ENCODE measurements at regions not wholly inside any gene's neighbourhood (a gene's known extent, or its start where the extent isn't known, plus 50 kb on each side); places are given as distances from the start of the nearest gene placed in this dataset.

DNA sequence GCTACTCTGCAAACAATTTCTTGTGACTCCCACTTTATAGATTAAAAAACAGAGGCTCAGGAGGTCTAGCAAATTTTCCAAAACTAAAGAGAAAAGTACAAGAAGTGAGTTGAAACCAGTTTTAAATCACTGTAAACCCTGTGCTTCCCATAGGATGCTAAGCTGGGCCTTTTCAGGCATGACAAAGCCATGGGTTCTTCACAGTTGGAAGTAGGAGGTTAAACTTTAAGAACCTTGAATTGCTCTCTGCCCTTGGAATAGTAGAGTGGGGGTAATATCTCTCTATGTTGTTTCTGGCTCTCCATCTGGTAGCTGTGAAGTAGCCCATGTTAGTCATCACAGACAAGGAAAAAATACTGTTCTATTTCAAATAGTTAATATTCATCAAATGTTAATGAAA is 193.6 kb upstream of the SATB1 start:
- H3K4me1 ChIP-seq (ENCODE audit: control insufficient read depth, insufficient read depth, low read length): no peaks in the 10 kb centered on the region
- H3K36me3 ChIP-seq (ENCODE audit: control insufficient read depth, insufficient read depth, low read length, severe bottlenecking): no peaks in the 10 kb centered on the region
- no peaks in the 10 kb centered on the region for H3K27me3 ChIP-seq (replicated peaks; ENCODE audit: control insufficient read depth, insufficient read depth, low read length)
- DNase-seq (ENCODE audit: low read depth): no peak
- H3K9me3 ChIP-seq (ENCODE audit: control insufficient read depth, low read length): no peaks in the 10 kb centered on the region
- H3K4me3 ChIP-seq (ENCODE audit: low read length): no peak overlapping the region
- H3K9ac ChIP-seq (ENCODE audit: low read length): no peak overlapping the region

DNA sequence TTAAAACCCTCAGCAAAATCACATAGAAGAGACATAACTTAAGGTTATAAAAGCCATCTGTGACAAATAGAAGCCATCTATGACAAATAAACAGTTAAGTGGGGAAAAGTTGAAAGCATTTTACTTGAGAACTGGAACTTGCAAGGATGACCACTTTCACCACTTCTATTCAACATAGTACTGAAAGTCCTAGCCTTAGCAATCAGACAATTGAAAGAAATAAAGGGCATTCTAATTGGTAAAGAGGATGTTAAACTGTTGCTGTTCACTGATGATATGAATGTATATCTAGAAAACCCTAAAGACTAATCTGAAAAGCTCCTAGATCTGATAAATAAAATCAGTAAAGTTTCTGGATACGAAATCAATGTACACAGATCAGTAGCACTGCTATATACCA is 186.9 kb upstream of the SATB1 start:
- Histone ChIP-seq H3K4me3 (ENCODE audit: low read length) (no peak overlapping the region), H3K9ac (ENCODE audit: low read length) (no peak overlapping the region), H3K36me3 (ENCODE audit: control insufficient read depth, insufficient read depth, low read length, severe bottlenecking) (no peaks in the 10 kb centered on the region), H3K27me3 (replicated peaks; ENCODE audit: control insufficient read depth, insufficient read depth, low read length) (no peaks in the 10 kb centered on the region), H3K4me1 (ENCODE audit: control insufficient read depth, insufficient read depth, low read length) (no peaks in the 10 kb centered on the region), H3K9me3 (ENCODE audit: control insufficient read depth, low read length) (peaks cover 5% of the 10 kb centered on the region)
- DNase-seq (ENCODE audit: low read depth): no peak

DNA sequence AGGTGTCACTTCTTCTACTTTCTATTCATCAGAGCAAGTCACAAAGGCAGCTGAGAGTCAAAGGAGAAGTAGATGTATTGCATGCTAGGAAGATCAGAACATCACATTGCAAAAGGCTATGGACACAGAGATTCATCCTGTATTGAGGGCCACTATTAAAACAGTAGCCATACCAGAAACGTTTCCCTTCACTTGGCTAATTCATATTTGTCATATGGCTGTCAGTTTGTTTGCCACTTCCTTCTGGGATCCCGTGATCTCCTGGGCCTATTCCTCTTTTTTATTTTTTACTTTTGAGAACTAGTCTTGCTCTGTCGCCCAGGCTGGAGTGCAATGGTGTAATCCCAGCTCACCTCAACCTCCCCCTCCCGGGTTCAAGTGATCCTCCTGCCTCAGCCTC is 184.0 kb upstream of the SATB1 start:
- Histone ChIP-seq H3K9ac (ENCODE audit: low read length) (no peak overlapping the region), H3K4me1 (ENCODE audit: control insufficient read depth, insufficient read depth, low read length) (no peaks in the 10 kb centered on the region), H3K4me3 (ENCODE audit: low read length) (no peak overlapping the region), H3K9me3 (ENCODE audit: control insufficient read depth, low read length) (peaks cover 5% of the 10 kb centered on the region), H3K36me3 (ENCODE audit: control insufficient read depth, insufficient read depth, low read length, severe bottlenecking) (no peaks in the 10 kb centered on the region), H3K27me3 (replicated peaks; ENCODE audit: control insufficient read depth, insufficient read depth, low read length) (no peaks in the 10 kb centered on the region)
- no peak for DNase-seq (ENCODE audit: low read depth)

- no peak for DNase-seq (ENCODE audit: low read depth)
- H3K27me3 ChIP-seq (replicated peaks; ENCODE audit: control insufficient read depth, insufficient read depth, low read length): no peaks in the 10 kb centered on the region
- H3K4me1 ChIP-seq (ENCODE audit: control insufficient read depth, insufficient read depth, low read length): no peaks in the 10 kb centered on the region
- no peaks in the 10 kb centered on the region for H3K36me3 ChIP-seq (ENCODE audit: control insufficient read depth, insufficient read depth, low read length, severe bottlenecking)
- no peak overlapping the region for H3K9ac ChIP-seq (ENCODE audit: low read length)
- peaks cover 2% of the 10 kb centered on the region for H3K9me3 ChIP-seq (ENCODE audit: control insufficient read depth, low read length)
- no peak overlapping the region for H3K4me3 ChIP-seq (ENCODE audit: low read length)
Measured at GRCh38 chr3:18597919-18598318, 172.8 kb upstream of the SATB1 start.

GRCh38 chr3:18593231-18593630 is 168.1 kb upstream of the SATB1 start:
- peaks cover 2% of the 10 kb centered on the region for H3K9me3 ChIP-seq (ENCODE audit: control insufficient read depth, low read length)
- no peaks in the 10 kb centered on the region for H3K4me1 ChIP-seq (ENCODE audit: control insufficient read depth, insufficient read depth, low read length)
- H3K27me3 ChIP-seq (replicated peaks; ENCODE audit: control insufficient read depth, insufficient read depth, low read length): no peaks in the 10 kb centered on the region
- no peaks in the 10 kb centered on the region for H3K36me3 ChIP-seq (ENCODE audit: control insufficient read depth, insufficient read depth, low read length, severe bottlenecking)
- no peak overlapping the region for H3K4me3 ChIP-seq (ENCODE audit: low read length)
- H3K9ac ChIP-seq (ENCODE audit: low read length): no peak overlapping the region
- no peak for DNase-seq (ENCODE audit: low read depth)

DNA sequence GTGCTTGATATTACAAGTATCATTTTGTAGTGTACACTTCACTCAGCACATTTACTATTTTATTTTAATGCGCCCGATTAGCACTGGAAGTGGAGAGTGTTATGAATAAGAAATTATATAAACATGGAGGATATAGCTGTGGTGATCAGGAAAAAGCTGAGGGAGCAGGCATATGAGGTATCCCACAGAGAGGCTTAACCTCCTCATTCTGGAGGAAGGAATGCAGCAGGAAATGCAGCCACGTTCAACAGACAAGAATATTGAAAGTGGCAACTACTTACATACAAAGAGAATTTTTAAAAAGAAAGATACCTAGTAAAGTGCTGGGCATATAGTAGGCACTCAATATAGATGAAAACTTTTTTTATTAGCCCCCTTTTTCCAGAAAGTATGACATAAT is 166.0 kb upstream of the SATB1 start:
- Histone ChIP-seq H3K9me3 (ENCODE audit: control insufficient read depth, low read length) (no peaks in the 10 kb centered on the region), H3K9ac (ENCODE audit: low read length) (no peak overlapping the region), H3K4me1 (ENCODE audit: control insufficient read depth, insufficient read depth, low read length) (no peaks in the 10 kb centered on the region), H3K4me3 (ENCODE audit: low read length) (no peak overlapping the region), H3K36me3 (ENCODE audit: control insufficient read depth, insufficient read depth, low read length, severe bottlenecking) (no peaks in the 10 kb centered on the region), H3K27me3 (replicated peaks; ENCODE audit: control insufficient read depth, insufficient read depth, low read length) (no peaks in the 10 kb centered on the region)
- DNase-seq (ENCODE audit: low read depth): no peak

- Histone ChIP-seq H3K36me3 (ENCODE audit: control insufficient read depth, insufficient read depth, low read length, severe bottlenecking) (no peaks in the 10 kb centered on the region), H3K4me1 (ENCODE audit: control insufficient read depth, insufficient read depth, low read length) (no peaks in the 10 kb centered on the region), H3K9ac (ENCODE audit: low read length) (no peak overlapping the region), H3K9me3 (ENCODE audit: control insufficient read depth, low read length) (peaks cover 8% of the 10 kb centered on the region), H3K4me3 (ENCODE audit: low read length) (no peak overlapping the region), H3K27me3 (replicated peaks; ENCODE audit: control insufficient read depth, insufficient read depth, low read length) (no peaks in the 10 kb centered on the region)
- no peak for DNase-seq (ENCODE audit: low read depth)
Measured at GRCh38 chr3:18586076-18586475, 160.9 kb upstream of the SATB1 start.

DNA sequence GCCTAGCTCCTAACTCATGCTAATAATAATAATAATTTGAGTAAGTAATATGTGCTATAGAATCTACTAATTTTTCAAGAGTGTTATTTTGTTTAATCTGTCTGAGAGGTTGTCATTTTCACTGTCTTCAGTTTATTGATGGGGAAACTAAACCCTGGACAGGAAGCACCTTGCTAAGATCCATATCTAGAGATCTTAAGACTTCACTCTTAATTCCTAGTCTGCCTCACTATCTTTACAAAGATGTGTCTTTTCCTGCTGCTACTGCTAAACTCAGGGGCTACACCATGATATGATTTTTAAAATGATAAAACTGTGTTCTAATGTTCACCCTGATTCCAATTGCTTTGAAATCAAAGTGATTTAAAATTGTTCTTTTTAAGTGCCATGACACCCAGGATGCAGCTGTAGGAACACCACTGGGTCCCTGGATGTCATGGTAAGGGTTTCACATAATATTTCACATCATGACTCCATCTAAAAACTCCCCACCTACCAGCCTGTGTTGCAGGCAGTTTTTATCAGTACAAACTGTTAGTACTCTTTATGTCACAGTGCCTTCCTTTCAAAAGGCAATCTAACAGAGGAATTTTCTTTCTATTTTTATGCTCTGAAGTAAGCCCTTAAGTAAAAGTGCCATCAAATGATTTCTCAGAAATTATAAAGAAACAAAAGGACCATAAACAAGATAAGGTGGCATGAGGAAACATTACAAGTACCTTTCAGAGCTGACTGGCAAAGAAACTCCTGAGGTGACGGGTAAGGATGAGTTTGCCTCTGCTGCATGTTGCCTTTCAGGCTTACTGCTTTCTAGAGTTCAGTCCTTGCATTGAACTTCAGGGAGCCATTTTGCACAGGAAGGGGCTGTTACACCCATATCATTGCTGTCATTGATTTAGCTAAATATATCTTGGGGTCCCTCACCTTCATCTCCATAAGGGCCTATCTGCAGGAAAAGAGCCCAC is 160.1 kb upstream of the SATB1 start:
- H3K36me3 ChIP-seq (ENCODE audit: control insufficient read depth, insufficient read depth, low read length, severe bottlenecking): no peaks in the 10 kb centered on the region
- H3K4me1 ChIP-seq (ENCODE audit: control insufficient read depth, insufficient read depth, low read length): no peaks in the 10 kb centered on the region
- DNase-seq (ENCODE audit: low read depth): no peak
- no peaks in the 10 kb centered on the region for H3K27me3 ChIP-seq (replicated peaks; ENCODE audit: control insufficient read depth, insufficient read depth, low read length)
- no peak overlapping the region for H3K4me3 ChIP-seq (ENCODE audit: low read length)
- peaks cover 8% of the 10 kb centered on the region for H3K9me3 ChIP-seq (ENCODE audit: control insufficient read depth, low read length)
- H3K9ac ChIP-seq (ENCODE audit: low read length): no peak overlapping the region

GRCh38 chr3:18580268-18580667 is 155.1 kb upstream of the SATB1 start:
- no peaks in the 10 kb centered on the region for H3K4me1 ChIP-seq (ENCODE audit: control insufficient read depth, insufficient read depth, low read length)
- H3K27me3 ChIP-seq (replicated peaks; ENCODE audit: control insufficient read depth, insufficient read depth, low read length): no peaks in the 10 kb centered on the region
- H3K4me3 ChIP-seq (ENCODE audit: low read length): no peak overlapping the region
- H3K9me3 ChIP-seq (ENCODE audit: control insufficient read depth, low read length): peaks cover 8% of the 10 kb centered on the region
- no peaks in the 10 kb centered on the region for H3K36me3 ChIP-seq (ENCODE audit: control insufficient read depth, insufficient read depth, low read length, severe bottlenecking)
- no peak overlapping the region for H3K9ac ChIP-seq (ENCODE audit: low read length)
- peak; percentile 3 for DNase-seq (ENCODE audit: low read depth)

DNA sequence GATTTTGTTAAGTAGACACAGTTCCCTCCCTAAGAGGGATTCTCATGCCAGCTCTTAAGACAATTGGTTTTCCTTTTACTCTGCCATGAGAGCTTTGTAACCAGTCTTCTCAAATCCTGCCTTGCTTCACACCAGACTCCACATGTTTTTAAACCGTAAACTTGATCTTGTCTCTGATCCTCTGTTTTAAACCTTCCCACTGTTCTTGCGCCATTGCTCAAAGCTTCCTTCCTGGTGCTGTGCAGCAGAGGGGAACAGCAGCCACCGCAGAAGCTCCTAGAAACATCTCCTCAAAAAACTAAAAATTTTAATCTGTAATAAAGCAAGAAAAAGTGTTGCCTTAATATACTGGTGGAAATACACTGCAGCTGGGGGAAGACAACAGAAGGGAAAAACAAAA is 154.5 kb upstream of the SATB1 start:
- peaks cover 8% of the 10 kb centered on the region for H3K9me3 ChIP-seq (ENCODE audit: control insufficient read depth, low read length)
- no peaks in the 10 kb centered on the region for H3K27me3 ChIP-seq (replicated peaks; ENCODE audit: control insufficient read depth, insufficient read depth, low read length)
- no peak for DNase-seq (ENCODE audit: low read depth)
- no peaks in the 10 kb centered on the region for H3K4me1 ChIP-seq (ENCODE audit: control insufficient read depth, insufficient read depth, low read length)
- H3K9ac ChIP-seq (ENCODE audit: low read length): no peak overlapping the region
- no peak overlapping the region for H3K4me3 ChIP-seq (ENCODE audit: low read length)
- no peaks in the 10 kb centered on the region for H3K36me3 ChIP-seq (ENCODE audit: control insufficient read depth, insufficient read depth, low read length, severe bottlenecking)

DNA sequence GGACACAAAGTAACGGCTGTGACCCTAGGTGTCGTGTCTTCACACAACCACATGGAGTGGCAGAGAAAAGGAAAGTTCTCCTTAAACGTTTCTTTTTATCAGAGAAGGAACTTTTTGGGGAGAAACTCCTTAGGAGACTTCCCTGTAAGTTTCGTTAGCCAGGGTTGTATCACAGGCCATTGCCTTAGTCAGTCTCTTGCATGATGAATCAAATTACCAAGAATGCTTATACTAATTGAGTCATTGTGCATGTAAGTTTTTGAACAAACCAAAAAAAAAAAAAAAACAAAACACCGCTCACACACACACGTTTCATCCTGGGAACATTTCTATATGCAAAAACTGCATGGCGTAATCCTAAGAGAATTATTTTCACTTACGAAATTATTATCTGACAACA is 150.4 kb upstream of the SATB1 start:
- Histone ChIP-seq H3K4me3 (ENCODE audit: low read length) (no peak overlapping the region), H3K4me1 (ENCODE audit: control insufficient read depth, insufficient read depth, low read length) (no peaks in the 10 kb centered on the region), H3K36me3 (ENCODE audit: control insufficient read depth, insufficient read depth, low read length, severe bottlenecking) (no peaks in the 10 kb centered on the region), H3K9me3 (ENCODE audit: control insufficient read depth, low read length) (no peaks in the 10 kb centered on the region), H3K27me3 (replicated peaks; ENCODE audit: control insufficient read depth, insufficient read depth, low read length) (no peaks in the 10 kb centered on the region), H3K9ac (ENCODE audit: low read length) (no peak overlapping the region)
- no peak for DNase-seq (ENCODE audit: low read depth)

DNA sequence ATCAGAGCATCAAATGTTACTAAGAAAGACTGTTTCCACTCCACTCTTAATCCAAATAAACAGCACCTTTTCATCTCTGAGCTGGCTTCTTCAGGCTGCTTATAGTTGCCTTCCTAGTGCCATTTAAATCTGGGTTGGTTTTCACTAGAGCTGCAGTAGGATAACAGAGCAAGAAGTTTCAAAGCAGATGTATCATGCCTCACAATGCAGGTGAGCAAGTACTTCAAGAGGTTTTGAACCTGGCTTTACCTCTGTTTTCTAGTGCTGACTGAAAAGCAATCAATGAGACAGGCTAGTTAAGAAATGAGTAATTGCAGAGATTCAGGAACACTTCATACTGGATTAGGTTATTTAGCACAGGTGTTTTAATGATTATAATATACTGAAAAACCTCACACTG is 147.7 kb upstream of the SATB1 start:
- Histone ChIP-seq H3K27me3 (replicated peaks; ENCODE audit: control insufficient read depth, insufficient read depth, low read length) (no peaks in the 10 kb centered on the region), H3K4me1 (ENCODE audit: control insufficient read depth, insufficient read depth, low read length) (no peaks in the 10 kb centered on the region), H3K9me3 (ENCODE audit: control insufficient read depth, low read length) (no peaks in the 10 kb centered on the region), H3K36me3 (ENCODE audit: control insufficient read depth, insufficient read depth, low read length, severe bottlenecking) (no peaks in the 10 kb centered on the region), H3K9ac (ENCODE audit: low read length) (no peak overlapping the region), H3K4me3 (ENCODE audit: low read length) (no peak overlapping the region)
- DNase-seq (ENCODE audit: low read depth): no peak
